Ishikawa (cell line): ENCODE measurements at regions not wholly inside any gene's neighbourhood (a gene's known extent, or its start where the extent isn't known, plus 50 kb on each side); places are given as distances from the start of the nearest gene placed in this dataset.

Experiments
- MAX ChIP-seq: IDR thresholded peaks from 2 replicates; pipeline ENCODE4 v1.6.1; 2012
- NFIC ChIP-seq: IDR thresholded peaks from 2 replicates; pipeline ENCODE4 v1.6.1; 2012
- REST ChIP-seq: IDR thresholded peaks from 2 replicates; pipeline ENCODE4 v1.6.1; 2012; ENCODE audit warnings: low read depth, mild to moderate bottlenecking

GRCh38 chr12:131269551-131269950, 315.8 kb downstream of the ADGRD1 start:
- TF ChIP-seq MAX (no peak), REST (no peak), NFIC (no peak)
